ENCODE measurements at regions not wholly inside any gene's neighbourhood (a gene's known extent, or its start where the extent isn't known, plus 50 kb on each side); places are given as distances from the start of the nearest gene placed in this dataset.

DNA sequence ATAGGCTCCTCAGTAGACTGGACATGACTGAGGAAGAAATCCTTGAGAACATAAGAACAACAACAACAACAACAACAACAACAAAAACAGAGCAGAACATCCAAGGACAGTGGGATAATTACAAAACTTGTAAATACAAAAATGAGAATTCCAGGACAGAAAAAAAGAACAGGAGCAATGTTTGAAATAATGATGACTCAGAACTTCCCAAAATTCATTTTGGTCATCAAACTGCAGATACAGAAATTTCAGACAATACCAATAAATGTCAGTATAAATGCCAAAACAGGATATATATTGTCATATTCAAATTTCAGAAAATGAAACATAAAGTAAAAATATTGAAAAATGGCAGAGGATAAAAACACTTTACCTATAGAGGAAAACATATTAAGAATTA is 259.0 kb downstream of the TRIM36 start:
- no peaks in the 10 kb centered on the region for H3K27me3 ChIP-seq (ENCODE audit: control insufficient read depth in 4 of 4, insufficient read depth in 4 of 4, low read length in 3 of 4)
- no peak overlapping the region for H3K4me3 ChIP-seq (ENCODE audit: low read depth in 1 of 3, low read length in 3 of 3)
- no peak overlapping the region for H3K9ac ChIP-seq (ENCODE audit: low read depth in 1 of 2, low read length in 2 of 2)
- H3K36me3 ChIP-seq (ENCODE audit: control insufficient read depth in 4 of 4, insufficient read depth in 3 of 4, low read depth in 1 of 4, low read length in 3 of 4), result no peaks in the 10 kb centered on the region
- no peaks in the 10 kb centered on the region for H3K4me1 ChIP-seq (ENCODE audit: control insufficient read depth in 4 of 4, insufficient read depth in 4 of 4, low read length in 3 of 4)
- peaks cover 0 to under 1% (median 0%) of the 10 kb centered on the region in 4 donors for H3K9me3 ChIP-seq (ENCODE audit: control insufficient read depth in 4 of 4, low read length in 3 of 4)
- no peak overlapping the region for H3K27ac ChIP-seq (ENCODE audit: low read depth in 1 of 2, low read length in 2 of 2)
- DNase-seq (ENCODE audit: low spot score), result no peak
- TF ChIP-seq, protein P1, sequence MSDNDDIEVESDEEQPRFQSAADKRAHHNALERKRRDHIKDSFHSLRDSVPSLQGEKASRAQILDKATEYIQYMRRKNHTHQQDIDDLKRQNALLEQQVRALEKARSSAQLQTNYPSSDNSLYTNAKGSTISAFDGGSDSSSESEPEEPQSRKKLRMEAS (IDR thresholded peaks at IDR 0.05), result no peak
- TF ChIP-seq, protein P2, sequence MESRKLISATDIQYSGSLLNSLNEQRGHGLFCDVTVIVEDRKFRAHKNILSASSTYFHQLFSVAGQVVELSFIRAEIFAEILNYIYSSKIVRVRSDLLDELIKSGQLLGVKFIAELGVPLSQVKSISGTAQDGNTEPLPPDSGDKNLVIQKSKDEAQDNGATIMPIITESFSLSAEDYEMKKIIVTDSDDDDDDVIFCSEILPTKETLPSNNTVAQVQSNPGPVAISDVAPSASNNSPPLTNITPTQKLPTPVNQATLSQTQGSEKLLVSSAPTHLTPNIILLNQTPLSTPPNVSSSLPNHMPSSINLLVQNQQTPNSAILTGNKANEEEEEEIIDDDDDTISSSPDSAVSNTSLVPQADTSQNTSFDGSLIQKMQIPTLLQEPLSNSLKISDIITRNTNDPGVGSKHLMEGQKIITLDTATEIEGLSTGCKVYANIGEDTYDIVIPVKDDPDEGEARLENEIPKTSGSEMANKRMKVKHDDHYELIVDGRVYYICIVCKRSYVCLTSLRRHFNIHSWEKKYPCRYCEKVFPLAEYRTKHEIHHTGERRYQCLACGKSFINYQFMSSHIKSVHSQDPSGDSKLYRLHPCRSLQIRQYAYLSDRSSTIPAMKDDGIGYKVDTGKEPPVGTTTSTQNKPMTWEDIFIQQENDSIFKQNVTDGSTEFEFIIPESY (IDR thresholded peaks at IDR 0.05), result no peak
- TF ChIP-seq HNF4G (IDR thresholded peaks at IDR 0.05), result no peak
- TF ChIP-seq, protein P3, sequence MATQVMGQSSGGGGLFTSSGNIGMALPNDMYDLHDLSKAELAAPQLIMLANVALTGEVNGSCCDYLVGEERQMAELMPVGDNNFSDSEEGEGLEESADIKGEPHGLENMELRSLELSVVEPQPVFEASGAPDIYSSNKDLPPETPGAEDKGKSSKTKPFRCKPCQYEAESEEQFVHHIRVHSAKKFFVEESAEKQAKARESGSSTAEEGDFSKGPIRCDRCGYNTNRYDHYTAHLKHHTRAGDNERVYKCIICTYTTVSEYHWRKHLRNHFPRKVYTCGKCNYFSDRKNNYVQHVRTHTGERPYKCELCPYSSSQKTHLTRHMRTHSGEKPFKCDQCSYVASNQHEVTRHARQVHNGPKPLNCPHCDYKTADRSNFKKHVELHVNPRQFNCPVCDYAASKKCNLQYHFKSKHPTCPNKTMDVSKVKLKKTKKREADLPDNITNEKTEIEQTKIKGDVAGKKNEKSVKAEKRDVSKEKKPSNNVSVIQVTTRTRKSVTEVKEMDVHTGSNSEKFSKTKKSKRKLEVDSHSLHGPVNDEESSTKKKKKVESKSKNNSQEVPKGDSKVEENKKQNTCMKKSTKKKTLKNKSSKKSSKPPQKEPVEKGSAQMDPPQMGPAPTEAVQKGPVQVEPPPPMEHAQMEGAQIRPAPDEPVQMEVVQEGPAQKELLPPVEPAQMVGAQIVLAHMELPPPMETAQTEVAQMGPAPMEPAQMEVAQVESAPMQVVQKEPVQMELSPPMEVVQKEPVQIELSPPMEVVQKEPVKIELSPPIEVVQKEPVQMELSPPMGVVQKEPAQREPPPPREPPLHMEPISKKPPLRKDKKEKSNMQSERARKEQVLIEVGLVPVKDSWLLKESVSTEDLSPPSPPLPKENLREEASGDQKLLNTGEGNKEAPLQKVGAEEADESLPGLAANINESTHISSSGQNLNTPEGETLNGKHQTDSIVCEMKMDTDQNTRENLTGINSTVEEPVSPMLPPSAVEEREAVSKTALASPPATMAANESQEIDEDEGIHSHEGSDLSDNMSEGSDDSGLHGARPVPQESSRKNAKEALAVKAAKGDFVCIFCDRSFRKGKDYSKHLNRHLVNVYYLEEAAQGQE (IDR thresholded peaks at IDR 0.05), result no peak
- TF ChIP-seq NR2F2 (IDR thresholded peaks at IDR 0.05), result no peak
- TF ChIP-seq SP1 (IDR thresholded peaks at IDR 0.05), result no peak

DNA sequence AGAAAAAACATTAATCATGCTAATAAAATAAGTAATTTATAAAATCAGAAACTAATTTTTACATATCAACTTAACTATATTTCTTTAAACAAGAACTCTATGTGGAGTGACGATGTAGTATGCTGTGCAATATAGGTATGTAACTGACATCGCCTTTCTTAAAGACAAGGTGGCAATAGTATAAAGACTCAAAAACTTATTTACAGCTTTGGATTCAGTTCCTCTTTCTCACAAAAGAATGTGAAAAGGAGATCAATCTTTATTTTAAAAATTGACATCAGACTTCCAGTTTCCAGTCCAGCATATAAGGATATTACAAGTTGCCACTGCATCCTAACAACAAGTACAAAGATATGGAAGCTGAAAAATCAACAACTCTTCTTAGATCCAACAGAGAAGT is 260.3 kb downstream of the TRIM36 start:
- DNase-seq (ENCODE audit: low spot score), result no peak
- Histone ChIP-seq H3K27ac (ENCODE audit: low read depth in 1 of 2, low read length in 2 of 2) (no peak overlapping the region), H3K4me3 (ENCODE audit: low read depth in 1 of 3, low read length in 3 of 3) (no peak overlapping the region), H3K9me3 (ENCODE audit: control insufficient read depth in 4 of 4, low read length in 3 of 4) (peaks cover 0 to 4% (median 1%) of the 10 kb centered on the region in 4 donors), H3K4me1 (ENCODE audit: control insufficient read depth in 4 of 4, insufficient read depth in 4 of 4, low read length in 3 of 4) (no peaks in the 10 kb centered on the region), H3K9ac (ENCODE audit: low read depth in 1 of 2, low read length in 2 of 2) (no peak overlapping the region), H3K36me3 (ENCODE audit: control insufficient read depth in 4 of 4, insufficient read depth in 3 of 4, low read depth in 1 of 4, low read length in 3 of 4) (no peaks in the 10 kb centered on the region), H3K27me3 (ENCODE audit: control insufficient read depth in 4 of 4, insufficient read depth in 4 of 4, low read length in 3 of 4) (no peaks in the 10 kb centered on the region)
- WGBS, result 88% methylated on average over 2 of the region's 2 CpGs
- TF ChIP-seq SP1 (IDR thresholded peaks at IDR 0.05) (no peak), RXRA (IDR thresholded peaks at IDR 0.05) (no peak), EGR1 (IDR thresholded peaks at IDR 0.05; ENCODE audit: low read depth in 2 of 2) (no peak), TAF1 (conservative IDR thresholded peaks at IDR 0.05) (no peak), JUND (IDR thresholded peaks at IDR 0.05) (no peak)
- TF ChIP-seq, protein P2 (IDR thresholded peaks at IDR 0.05), result no peak
- TF ChIP-seq, protein P4, sequence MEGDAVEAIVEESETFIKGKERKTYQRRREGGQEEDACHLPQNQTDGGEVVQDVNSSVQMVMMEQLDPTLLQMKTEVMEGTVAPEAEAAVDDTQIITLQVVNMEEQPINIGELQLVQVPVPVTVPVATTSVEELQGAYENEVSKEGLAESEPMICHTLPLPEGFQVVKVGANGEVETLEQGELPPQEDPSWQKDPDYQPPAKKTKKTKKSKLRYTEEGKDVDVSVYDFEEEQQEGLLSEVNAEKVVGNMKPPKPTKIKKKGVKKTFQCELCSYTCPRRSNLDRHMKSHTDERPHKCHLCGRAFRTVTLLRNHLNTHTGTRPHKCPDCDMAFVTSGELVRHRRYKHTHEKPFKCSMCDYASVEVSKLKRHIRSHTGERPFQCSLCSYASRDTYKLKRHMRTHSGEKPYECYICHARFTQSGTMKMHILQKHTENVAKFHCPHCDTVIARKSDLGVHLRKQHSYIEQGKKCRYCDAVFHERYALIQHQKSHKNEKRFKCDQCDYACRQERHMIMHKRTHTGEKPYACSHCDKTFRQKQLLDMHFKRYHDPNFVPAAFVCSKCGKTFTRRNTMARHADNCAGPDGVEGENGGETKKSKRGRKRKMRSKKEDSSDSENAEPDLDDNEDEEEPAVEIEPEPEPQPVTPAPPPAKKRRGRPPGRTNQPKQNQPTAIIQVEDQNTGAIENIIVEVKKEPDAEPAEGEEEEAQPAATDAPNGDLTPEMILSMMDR (IDR thresholded peaks at IDR 0.05; ENCODE audit: low read depth, low read length, missing input control), result no peak
- TF ChIP-seq, protein P3 (IDR thresholded peaks at IDR 0.05), result no peak

All from liver (tissue), 8 donors.